Mesenchymal stem cell (in vitro differentiated cells and primary cell): ENCODE measurements at regions not wholly inside any gene's neighbourhood (a gene's known extent, or its start where the extent isn't known, plus 50 kb on each side); places are given as distances from the start of the nearest gene placed in this dataset.

Experiments used
- DNase-seq: peaks from one replicate; pipeline ENCODE4 v3.0.0-alpha.2; 2013
- H2AFZ ChIP-seq: one replicate; pipeline ENCODE4 v1.6.1; 2013; ENCODE audit warnings: low read depth, mild to moderate bottlenecking, control low read depth, inconsistent platforms, low read length, moderate library complexity
- H2AK5ac ChIP-seq: 2 replicates; pipeline ENCODE4 v1.6.1; 2013; ENCODE audit warnings: low read length, moderate library complexity, mild to moderate bottlenecking, inconsistent platforms; ENCODE audit not compliant: severe bottlenecking
- H2BK120ac ChIP-seq: one replicate; pipeline ENCODE4 v1.6.1; 2013; ENCODE audit warnings: low read depth, mild to moderate bottlenecking, inconsistent platforms, low read length, moderate library complexity
- H2BK12ac ChIP-seq, 2 experiments: one replicate each; pipeline ENCODE4 v1.6.1; 2013; ENCODE audit warnings: inconsistent platforms in 2 of 2, low read length in 2 of 2, mild to moderate bottlenecking in 2 of 2, moderate library complexity in 2 of 2, control low read depth in 1 of 2
- H2BK15ac ChIP-seq: one replicate; pipeline ENCODE4 v1.6.1; 2013; ENCODE audit warnings: mild to moderate bottlenecking, low read depth, inconsistent platforms; ENCODE audit not compliant: poor library complexity, severe bottlenecking
- H2BK5ac ChIP-seq: 2 replicates; pipeline ENCODE4 v1.6.1; 2013; ENCODE audit warnings: low read depth, mild to moderate bottlenecking, low read length, control low read depth, inconsistent platforms; ENCODE audit not compliant: poor library complexity, severe bottlenecking
- H3K14ac ChIP-seq, 2 experiments: one replicate each; pipeline ENCODE4 v1.6.1; 2013; ENCODE audit warnings: inconsistent platforms in 2 of 2, low read length in 2 of 2, control low read depth in 1 of 2, mild to moderate bottlenecking in 1 of 2, moderate library complexity in 1 of 2
- H3K18ac ChIP-seq, 2 experiments: one replicate each; pipeline ENCODE4 v1.6.1; 2013; ENCODE audit warnings: inconsistent platforms in 2 of 2, low read length in 2 of 2, control low read depth in 1 of 2, low read depth in 1 of 2, mild to moderate bottlenecking in 1 of 2
- H3K23ac ChIP-seq, 2 experiments: one replicate each; pipeline ENCODE4 v1.6.1; 2013; ENCODE audit warnings: inconsistent platforms in 2 of 2, low read length in 2 of 2, mild to moderate bottlenecking in 2 of 2, moderate library complexity in 2 of 2, control low read depth in 1 of 2
- H3K27ac ChIP-seq: 2 replicates; pipeline ENCODE4 v1.5.1; 2013; ENCODE audit warnings: mild to moderate bottlenecking, moderate library complexity, low read length, control low read depth, inconsistent platforms; ENCODE audit not compliant: poor library complexity, severe bottlenecking
- H3K27me3 ChIP-seq, 2 experiments: 2 replicates each; pipeline versions ENCODE4 v1.6.1 to v1.7.0; 2013; ENCODE audit warnings: low read length in 2 of 2, mild to moderate bottlenecking in 2 of 2, moderate library complexity in 2 of 2, control low read depth in 1 of 2, inconsistent platforms in 1 of 2; ENCODE audit not compliant: control insufficient read depth in 1 of 2, insufficient read depth in 1 of 2
- H3K36me3 ChIP-seq, 2 experiments: 2 replicates each; pipeline versions ENCODE4 v1.6.1 to v1.7.0; 2013; ENCODE audit warnings: low read length in 2 of 2, control low read depth in 1 of 2, inconsistent platforms in 1 of 2, low read depth in 1 of 2, mild to moderate bottlenecking in 1 of 2; ENCODE audit not compliant: insufficient read depth in 2 of 2, control insufficient read depth in 1 of 2
- H3K4ac ChIP-seq, 2 experiments: one replicate each; pipeline ENCODE4 v1.6.1; 2013; ENCODE audit warnings: inconsistent platforms in 2 of 2, low read length in 2 of 2, mild to moderate bottlenecking in 2 of 2, moderate library complexity in 2 of 2, control low read depth in 1 of 2, low read depth in 1 of 2
- H3K4me1 ChIP-seq: 2 replicates; pipeline ENCODE4 v1.6.1; 2013; ENCODE audit warnings: low read depth, low read length, control low read depth; ENCODE audit not compliant: control insufficient read depth, insufficient read depth
- H3K4me2 ChIP-seq: 2 replicates; pipeline ENCODE4 v1.6.1; 2013; ENCODE audit warnings: low read length, mild to moderate bottlenecking, inconsistent platforms; ENCODE audit not compliant: poor library complexity, severe bottlenecking
- H3K4me3 ChIP-seq, 2 experiments: 2 replicates each; pipeline versions ENCODE4 v1.5.1 to v1.7.0; 2013; ENCODE audit warnings: low read length in 2 of 2, mild to moderate bottlenecking in 2 of 2, control low read depth in 1 of 2, low read depth in 1 of 2; ENCODE audit not compliant: insufficient read depth in 1 of 2
- H3K79me1 ChIP-seq: replicated peaks from 2 replicates; pipeline ENCODE4 v1.6.1; 2013; ENCODE audit warnings: mild to moderate bottlenecking, control low read depth, low read length, inconsistent platforms; ENCODE audit not compliant: poor library complexity, severe bottlenecking
- H3K9ac ChIP-seq: 2 replicates; pipeline ENCODE4 v1.7.0; 2013; ENCODE audit warnings: mild to moderate bottlenecking, low read length, moderate library complexity
- H3K9me3 ChIP-seq: 2 replicates; pipeline ENCODE4 v1.7.0; 2013; ENCODE audit warnings: mild to moderate bottlenecking, low read length; ENCODE audit not compliant: control insufficient read depth
- H4K8ac ChIP-seq: one replicate; pipeline ENCODE4 v1.6.1; 2013; ENCODE audit warnings: inconsistent platforms, mild to moderate bottlenecking, low read length, moderate library complexity
- H4K91ac ChIP-seq: one replicate; pipeline ENCODE4 v1.6.1; 2013; ENCODE audit warnings: mild to moderate bottlenecking, low read length, inconsistent platforms
- WGBS: methylation state at CpG from one replicate; pipeline ENCODE4 v1.1.7; 2013; ENCODE audit warnings: mixed read lengths; 5-methylcytosine and 5-hydroxymethylcytosine counted together

GRCh38 chr5:174381241-174381640 is 335.7 kb downstream of the NSG2 start:
- no peak overlapping the region for H2AK5ac ChIP-seq
- no peaks in the 10 kb centered on the region for H3K36me3 ChIP-seq
- no peak overlapping the region for H3K27ac ChIP-seq
- H3K9me3 ChIP-seq: no peaks in the 10 kb centered on the region
- H3K18ac ChIP-seq: no peak overlapping the region
- H4K91ac ChIP-seq: no peak overlapping the region
- H3K14ac ChIP-seq: no peak overlapping the region
- H4K8ac ChIP-seq: no peak overlapping the region
- no peaks in the 10 kb centered on the region for H3K4me1 ChIP-seq
- peak overlapping the region; percentile 44 for H3K9ac ChIP-seq
- H3K27me3 ChIP-seq: no peaks in the 10 kb centered on the region
- no peak for DNase-seq
- no peak overlapping the region for H2BK15ac ChIP-seq
- H2AFZ ChIP-seq: no peak overlapping the region
- 97% methylated on average over 3 of the region's 4 CpGs for WGBS
- H3K23ac ChIP-seq: no peak overlapping the region
- H3K79me1 ChIP-seq: no peaks in the 10 kb centered on the region
- H3K4me3 ChIP-seq: no peak overlapping the region
- H2BK12ac ChIP-seq: no peak overlapping the region
- no peak overlapping the region for H3K4ac ChIP-seq
- no peak overlapping the region for H2BK5ac ChIP-seq
- H2BK120ac ChIP-seq: no peak overlapping the region
- H3K4me2 ChIP-seq: no peak overlapping the region

GRCh38 chr5:174383210-174384167 is 338.0 kb downstream of the NSG2 start:
- Histone ChIP-seq H2AFZ (no peak overlapping the region), H3K4me3 (no peak overlapping the region), H3K18ac (peak overlapping the region; percentile 56 to 88), H4K91ac (no peak overlapping the region), H4K8ac (no peak overlapping the region), H2BK5ac (no peak overlapping the region), H2AK5ac (no peak overlapping the region), H3K9ac (peak overlapping the region; percentile 3), H3K4ac (peak overlapping the region in 1 of 2 experiments; percentile 24), H3K9me3 (no peaks in the 10 kb centered on the region), H3K4me1 (no peaks in the 10 kb centered on the region), H3K27ac (no peak overlapping the region), H3K79me1 (no peaks in the 10 kb centered on the region), H2BK120ac (peak overlapping the region; percentile 35), H2BK12ac (peak overlapping the region; percentile 51 to 55), H3K23ac (peak overlapping the region in 1 of 2 experiments; percentile 23), H2BK15ac (no peak overlapping the region), H3K36me3 (no peaks in the 10 kb centered on the region), H3K27me3 (no peaks in the 10 kb centered on the region), H3K4me2 (no peak overlapping the region), H3K14ac (no peak overlapping the region)
- WGBS: 56% methylated on average over 2 of the region's 3 CpGs
- peak; percentile 59 for DNase-seq

GRCh38 chr5:174384509-174384947 is 339.0 kb downstream of the NSG2 start:
- Histone ChIP-seq H3K9me3 (no peaks in the 10 kb centered on the region), H2BK120ac (peak overlapping the region; percentile 15)
- peak; percentile 95 for DNase-seq

GRCh38 chr5:174386306-174386705 is 338.1 kb upstream of the MSX2 start:
- no peak overlapping the region for H3K4me2 ChIP-seq
- no peak overlapping the region for H3K4ac ChIP-seq
- no peak for DNase-seq
- H2BK15ac ChIP-seq: no peak overlapping the region
- no peak overlapping the region for H4K8ac ChIP-seq
- H2BK12ac ChIP-seq: no peak overlapping the region
- H3K4me3 ChIP-seq: no peak overlapping the region
- no peak overlapping the region for H3K23ac ChIP-seq
- no peak overlapping the region for H4K91ac ChIP-seq
- no peak overlapping the region for H3K14ac ChIP-seq
- no peak overlapping the region for H2BK5ac ChIP-seq
- H2BK120ac ChIP-seq: no peak overlapping the region
- H3K36me3 ChIP-seq: no peaks in the 10 kb centered on the region
- no peak overlapping the region for H2AFZ ChIP-seq
- H3K18ac ChIP-seq: no peak overlapping the region
- no peaks in the 10 kb centered on the region for H3K9me3 ChIP-seq
- H3K9ac ChIP-seq: peak overlapping the region; percentile 51
- H3K27me3 ChIP-seq: peaks cover 0 to 12% of the 10 kb centered on the region in 2 experiments
- no peaks in the 10 kb centered on the region for H3K4me1 ChIP-seq
- 93% methylated on average over 3 of the region's 3 CpGs for WGBS
- no peak overlapping the region for H2AK5ac ChIP-seq
- no peak overlapping the region for H3K27ac ChIP-seq
- no peaks in the 10 kb centered on the region for H3K79me1 ChIP-seq

More at GRCh38 chr5:174384509-174384947, 339.0 kb downstream of the NSG2 start:
- no peak overlapping the region for H2BK15ac ChIP-seq
- no peaks in the 10 kb centered on the region for H3K36me3 ChIP-seq
- peak overlapping the region; percentile 84 for H4K8ac ChIP-seq
- no peaks in the 10 kb centered on the region for H3K79me1 ChIP-seq
- H3K27ac ChIP-seq: no peak overlapping the region
- no peak overlapping the region for H3K4ac ChIP-seq
- no peak overlapping the region for H3K4me3 ChIP-seq
- H2BK12ac ChIP-seq: no peak overlapping the region
- H3K14ac ChIP-seq: no peak overlapping the region
- 8% methylated on average over 14 of the region's 17 CpGs for WGBS
- no peak overlapping the region for H2AK5ac ChIP-seq
- no peak overlapping the region for H3K4me2 ChIP-seq
- H4K91ac ChIP-seq: no peak overlapping the region
- H2BK5ac ChIP-seq: no peak overlapping the region
- no peaks in the 10 kb centered on the region for H3K4me1 ChIP-seq
- no peak overlapping the region for H3K23ac ChIP-seq
- peak overlapping the region; percentile 47 for H2AFZ ChIP-seq
- peak overlapping the region; percentile 3 for H3K9ac ChIP-seq
- H3K27me3 ChIP-seq: peaks cover 0 to 1% of the 10 kb centered on the region in 2 experiments
- peak overlapping the region in 1 of 2 experiments; percentile 28 for H3K18ac ChIP-seq
